HFFc6 (cell line): ENCODE measurements at regions not wholly inside any gene's neighbourhood (a gene's known extent, or its start where the extent isn't known, plus 50 kb on each side); places are given as distances from the start of the nearest gene placed in this dataset.
"Not testable (repeated sequence)": the region's sequence is repeated elsewhere in the genome, so short reads cannot be mapped to it uniquely, and the experiment has no call there.

ENCODE experiments used
- DNase-seq: peaks from one replicate; pipeline ENCODE4 v3.0.0-alpha.2; 2018
- H3K27ac Mint-ChIP-seq: 2 replicates; pipeline ENCODE4 v1.8.0; 2020; ENCODE audit warnings: mild to moderate bottlenecking, mixed read lengths
- H3K27me3 Mint-ChIP-seq: 2 replicates; pipeline ENCODE4 v1.8.0; 2021; ENCODE audit warnings: mild to moderate bottlenecking, moderate library complexity, mixed read lengths; ENCODE audit not compliant: insufficient read depth
- H3K36me3 Mint-ChIP-seq: 2 replicates; pipeline ENCODE4 v1.8.0; 2021; ENCODE audit warnings: low read depth, mixed read lengths
- H3K4me1 Mint-ChIP-seq: 2 replicates; pipeline ENCODE4 v1.8.0; 2020; ENCODE audit warnings: low read depth, mixed read lengths
- H3K4me3 Mint-ChIP-seq: 2 replicates; pipeline ENCODE4 v1.8.0; 2020; ENCODE audit warnings: mild to moderate bottlenecking, moderate library complexity, mixed read lengths
- H3K9me3 Mint-ChIP-seq: 2 replicates; pipeline ENCODE4 v1.8.0; 2020; ENCODE audit warnings: mild to moderate bottlenecking, mixed read lengths
- TF ChIP-seq, protein P1 (sequence below): fragments of 200-600 bp; sonication (generic); IDR thresholded peaks from 2 replicates; pipeline ENCODE4 v1.5.0; 2021; ENCODE audit warnings: antibody characterized with exemption, mild to moderate bottlenecking

DNA sequence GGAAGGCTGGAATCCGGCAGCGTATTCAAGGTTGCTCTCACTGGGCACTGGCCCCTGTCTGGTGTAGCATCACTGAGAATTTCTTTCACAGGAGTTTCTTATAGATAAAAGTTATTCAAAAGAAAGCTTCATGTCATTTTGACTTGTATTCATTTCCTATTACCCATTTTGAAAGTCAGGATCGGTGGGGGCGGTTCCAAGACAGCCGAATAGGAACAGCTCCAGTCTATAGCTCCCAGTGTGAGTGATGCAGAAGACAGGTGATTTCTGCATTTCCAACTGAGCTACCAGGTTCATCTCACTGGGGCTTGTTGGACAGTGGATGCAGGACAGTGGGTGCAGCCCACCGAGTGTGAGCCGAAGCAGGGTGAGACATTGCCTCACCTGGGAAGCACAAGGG, 51.5 kb upstream of the CDC42EP3 start:
- peaks cover 11% of the 10 kb centered on the region for H3K9me3 Mint-ChIP-seq
- peaks cover 25% of the 10 kb centered on the region for H3K4me1 Mint-ChIP-seq
- not testable (repeated sequence) for H3K27me3 Mint-ChIP-seq, DNase-seq, H3K27ac Mint-ChIP-seq, H3K4me3 Mint-ChIP-seq
- H3K36me3 Mint-ChIP-seq, result peaks cover 26% of the 10 kb centered on the region

DNA sequence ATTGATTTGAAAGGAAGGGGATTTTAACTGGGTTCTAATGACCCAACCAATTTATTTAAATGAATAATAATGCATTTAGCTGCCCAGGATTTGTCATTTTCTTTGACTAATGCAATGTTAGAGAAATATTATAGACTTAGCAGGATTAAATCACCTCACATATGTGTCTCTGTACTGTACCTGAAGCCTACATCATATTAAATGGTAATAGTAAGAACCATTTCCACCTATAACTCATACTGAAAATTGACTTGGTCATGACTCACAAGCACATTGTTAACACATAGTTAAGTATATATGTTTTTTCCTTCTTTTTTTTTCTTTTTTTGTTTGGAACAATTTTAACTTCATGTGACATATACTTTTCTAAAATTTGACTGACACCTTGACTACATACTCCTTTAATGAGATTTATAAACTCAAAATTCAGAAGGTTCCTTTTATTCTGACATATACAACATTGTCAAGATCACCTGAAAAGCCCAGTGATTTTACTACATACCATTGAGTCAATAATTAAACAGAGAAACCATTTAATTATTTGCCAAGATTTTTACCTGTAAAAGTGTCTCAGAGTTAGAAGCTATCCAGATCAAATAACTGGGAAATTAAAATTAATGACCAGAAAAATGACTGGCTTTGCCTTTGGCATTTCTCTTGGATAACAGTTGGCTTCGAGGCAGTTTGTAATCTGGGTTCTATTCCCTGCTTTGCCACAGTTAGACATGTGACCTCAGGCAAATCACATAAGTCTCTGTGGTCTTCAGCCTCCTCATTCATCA, 58.8 kb upstream of the CDC42EP3 start:
- H3K4me1 Mint-ChIP-seq, result peaks cover 30% of the 10 kb centered on the region
- H3K9me3 Mint-ChIP-seq, result peaks cover 5% of the 10 kb centered on the region
- no peaks in the 10 kb centered on the region; the same call in 1 of the 2 replicates for H3K27me3 Mint-ChIP-seq
- H3K27ac Mint-ChIP-seq, result no peak overlapping the region
- peaks cover 6% of the 10 kb centered on the region for H3K36me3 Mint-ChIP-seq
- TF ChIP-seq, protein P1, sequence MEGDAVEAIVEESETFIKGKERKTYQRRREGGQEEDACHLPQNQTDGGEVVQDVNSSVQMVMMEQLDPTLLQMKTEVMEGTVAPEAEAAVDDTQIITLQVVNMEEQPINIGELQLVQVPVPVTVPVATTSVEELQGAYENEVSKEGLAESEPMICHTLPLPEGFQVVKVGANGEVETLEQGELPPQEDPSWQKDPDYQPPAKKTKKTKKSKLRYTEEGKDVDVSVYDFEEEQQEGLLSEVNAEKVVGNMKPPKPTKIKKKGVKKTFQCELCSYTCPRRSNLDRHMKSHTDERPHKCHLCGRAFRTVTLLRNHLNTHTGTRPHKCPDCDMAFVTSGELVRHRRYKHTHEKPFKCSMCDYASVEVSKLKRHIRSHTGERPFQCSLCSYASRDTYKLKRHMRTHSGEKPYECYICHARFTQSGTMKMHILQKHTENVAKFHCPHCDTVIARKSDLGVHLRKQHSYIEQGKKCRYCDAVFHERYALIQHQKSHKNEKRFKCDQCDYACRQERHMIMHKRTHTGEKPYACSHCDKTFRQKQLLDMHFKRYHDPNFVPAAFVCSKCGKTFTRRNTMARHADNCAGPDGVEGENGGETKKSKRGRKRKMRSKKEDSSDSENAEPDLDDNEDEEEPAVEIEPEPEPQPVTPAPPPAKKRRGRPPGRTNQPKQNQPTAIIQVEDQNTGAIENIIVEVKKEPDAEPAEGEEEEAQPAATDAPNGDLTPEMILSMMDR, result no peak
- DNase-seq, result no peak
- no peak overlapping the region for H3K4me3 Mint-ChIP-seq

GRCh38 chr2:37732412-37732811, 61.0 kb upstream of the CDC42EP3 start:
- DNase-seq, H3K27me3 Mint-ChIP-seq, H3K4me3 Mint-ChIP-seq, H3K9me3 Mint-ChIP-seq, H3K27ac Mint-ChIP-seq, H3K36me3 Mint-ChIP-seq: not testable (repeated sequence)
- H3K4me1 Mint-ChIP-seq, result peaks cover 50% of the 10 kb centered on the region

GRCh38 chr2:37733251-37733650, 61.8 kb upstream of the CDC42EP3 start:
- no peak for DNase-seq
- Mint-ChIP-seq H3K4me3 (no peak overlapping the region), H3K27ac (no peak overlapping the region)

DNA sequence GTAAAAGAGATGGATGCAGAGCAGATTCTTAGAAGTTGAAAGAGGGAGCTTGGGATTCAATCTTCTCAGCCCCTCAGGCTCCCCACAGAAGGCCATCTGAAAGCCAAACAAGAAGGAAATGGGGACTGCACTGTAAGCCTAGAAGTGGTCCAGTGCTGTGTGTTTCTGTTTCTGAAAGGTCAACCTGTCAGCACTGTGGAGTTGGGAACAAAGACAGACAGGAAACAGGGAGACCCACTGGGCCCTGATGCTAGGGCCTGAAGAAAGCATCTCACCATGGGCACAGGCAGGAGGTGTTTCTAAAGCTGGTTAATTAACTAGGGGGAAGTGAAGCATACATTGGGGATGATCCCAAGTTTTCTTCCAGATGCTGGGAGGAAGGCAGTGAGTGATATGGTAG, 62.5 kb upstream of the CDC42EP3 start:
- Mint-ChIP-seq H3K27ac (peak overlapping the region; percentile 87), H3K4me1 (peaks cover 58% of the 10 kb centered on the region)
- H3K4me3 Mint-ChIP-seq, DNase-seq, H3K36me3 Mint-ChIP-seq, H3K27me3 Mint-ChIP-seq, H3K9me3 Mint-ChIP-seq: not testable (repeated sequence)

More at GRCh38 chr2:37733251-37733650, 61.8 kb upstream of the CDC42EP3 start:
- TF ChIP-seq, protein P1, result no peak
- H3K27me3 Mint-ChIP-seq, result no peaks in the 10 kb centered on the region; the same call in 1 of the 2 replicates
- no peaks in the 10 kb centered on the region for H3K36me3 Mint-ChIP-seq
- no peaks in the 10 kb centered on the region for H3K9me3 Mint-ChIP-seq
- peaks cover 58% of the 10 kb centered on the region for H3K4me1 Mint-ChIP-seq

DNA sequence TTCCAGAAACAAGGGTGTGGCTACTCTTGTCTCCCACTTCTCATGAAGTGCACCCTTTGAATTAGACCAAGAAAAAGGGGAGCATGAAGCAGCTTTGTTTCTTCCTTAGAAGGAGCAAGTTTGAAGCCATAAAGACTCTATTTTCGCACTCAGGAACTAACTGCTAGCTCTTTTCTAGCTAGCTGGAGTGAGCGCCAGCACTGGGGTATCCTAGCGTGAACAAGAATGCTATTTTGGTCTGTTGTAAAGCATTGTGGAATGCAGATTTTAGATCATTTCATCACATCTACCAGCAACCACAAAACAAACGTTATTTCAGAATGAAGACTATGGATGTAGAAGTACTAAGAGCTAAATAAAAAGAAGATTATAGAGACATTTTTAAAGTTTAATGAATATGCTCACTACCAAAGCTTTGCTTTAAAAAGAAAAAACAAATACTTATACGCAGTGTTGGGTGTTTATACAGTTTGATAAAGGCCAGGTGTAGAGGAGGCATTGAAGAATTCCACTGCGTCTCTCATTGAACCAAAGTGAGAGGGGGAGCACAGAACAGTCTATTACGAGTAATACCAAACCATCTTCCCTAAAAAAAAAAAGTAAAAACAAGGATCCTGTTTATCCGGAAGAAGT, 63.6 kb upstream of the CDC42EP3 start:
- H3K9me3 Mint-ChIP-seq, H3K27me3 Mint-ChIP-seq, H3K36me3 Mint-ChIP-seq: not testable (repeated sequence)
- H3K27ac Mint-ChIP-seq, result peak overlapping the region; percentile 87
- peaks cover 67% of the 10 kb centered on the region for H3K4me1 Mint-ChIP-seq
- DNase-seq, result peak; percentile 45
- H3K4me3 Mint-ChIP-seq, result peak overlapping the region; percentile 80

DNA sequence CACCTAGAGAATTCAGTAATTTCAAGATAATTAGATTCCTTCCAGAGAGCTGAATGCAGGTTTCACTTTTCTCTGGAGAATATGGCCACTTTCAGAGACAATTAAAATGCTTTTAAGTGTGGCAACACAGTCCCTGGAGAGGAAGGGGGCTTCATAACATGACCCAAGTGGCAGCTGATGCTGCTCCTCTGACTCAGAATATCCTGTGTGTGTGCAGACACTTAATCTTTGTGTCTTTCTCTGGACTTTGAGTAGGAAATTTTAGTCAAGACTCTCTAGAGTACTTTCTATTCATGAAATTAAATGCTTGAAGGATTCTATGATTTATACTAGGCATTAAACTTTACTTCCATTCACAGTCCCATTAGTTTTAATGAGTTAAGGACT, 64.1 kb upstream of the CDC42EP3 start:
- H3K9me3 Mint-ChIP-seq, H3K36me3 Mint-ChIP-seq, H3K27me3 Mint-ChIP-seq: not testable (repeated sequence)
- Mint-ChIP-seq H3K4me3 (peak overlapping the region; percentile 80), H3K4me1 (peaks cover 67% of the 10 kb centered on the region), H3K27ac (peak overlapping the region; percentile 87)
- DNase-seq, result peak; percentile 20

DNA sequence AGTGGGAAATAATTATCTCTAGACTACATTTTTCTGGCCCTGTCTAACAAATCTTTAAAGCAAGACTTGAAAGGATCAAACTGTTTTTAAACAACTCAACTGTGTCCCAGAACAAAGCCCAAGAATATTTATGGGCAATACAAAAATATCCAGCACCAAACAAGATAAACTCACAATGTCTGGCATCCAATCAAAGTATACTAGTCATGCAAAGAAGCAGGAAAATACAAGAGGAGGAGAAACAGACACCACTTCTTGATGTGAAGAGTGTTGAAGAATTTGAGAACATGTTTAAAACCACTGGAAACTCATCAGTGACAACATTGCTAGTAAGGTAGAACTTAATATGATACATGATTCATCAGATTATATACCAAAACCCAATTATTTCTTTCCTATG, 66.1 kb upstream of the CDC42EP3 start:
- peaks cover 78% of the 10 kb centered on the region for H3K4me1 Mint-ChIP-seq
- H3K36me3 Mint-ChIP-seq, result peaks cover 5% of the 10 kb centered on the region
- DNase-seq, result peak; percentile 21
- H3K27me3 Mint-ChIP-seq, result no peaks in the 10 kb centered on the region; the same call in none of the 2 replicates
- peak overlapping the region; percentile 12 for H3K27ac Mint-ChIP-seq
- H3K9me3 Mint-ChIP-seq, result no peaks in the 10 kb centered on the region
- TF ChIP-seq, protein P1, result no peak
- no peak overlapping the region; the same call in 1 of the 2 replicates for H3K4me3 Mint-ChIP-seq
